Thyroid gland (tissue), 4 donors: ENCODE measurements at regions not wholly inside any gene's neighbourhood (a gene's known extent, or its start where the extent isn't known, plus 50 kb on each side); places are given as distances from the start of the nearest gene placed in this dataset.

Experiments used
- CTCF ChIP-seq, 6 experiments: fragments of 200-600 bp in 3 of 6; fragments of 450-650 bp in 3 of 6; sonication (generic) in 3 of 6; IDR thresholded peaks; one replicate each; pipeline ENCODE4 v1.5.1; 2016 to 2019; ENCODE audit warnings: antibody characterized with exemption in 6 of 6, mild to moderate bottlenecking in 2 of 6, inconsistent platforms in 1 of 6, moderate library complexity in 1 of 6
- POLR2A ChIP-seq, 2 donors: fragments of 450-650 bp; IDR thresholded peaks; one replicate each; pipeline ENCODE4 v1.6.1; 2017; ENCODE audit warnings: antibody characterized with exemption in 2 of 2, mild to moderate bottlenecking in 2 of 2, moderate library complexity in 1 of 2

DNA sequence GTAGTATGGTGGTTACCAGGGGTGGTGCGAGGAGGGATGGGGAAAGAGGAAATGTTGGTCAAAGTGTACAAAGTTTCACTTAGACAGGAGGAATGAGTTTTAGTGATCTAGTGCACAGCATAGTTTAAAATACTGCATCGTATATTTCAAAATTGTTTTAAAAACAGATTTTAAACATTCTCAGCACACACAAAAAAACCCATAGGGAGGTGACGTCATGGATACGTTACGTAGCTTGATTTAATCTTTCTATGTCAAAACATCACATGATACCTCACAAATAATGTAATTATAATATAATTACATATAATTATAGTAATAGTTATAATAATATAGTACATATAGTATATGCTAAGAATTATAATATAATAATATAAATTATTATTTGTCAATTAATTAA, 614.2 kb downstream of the TMEM114 start:
- TF ChIP-seq POLR2A (IDR thresholded peaks at IDR 0.05): no peak
- TF ChIP-seq CTCF (IDR thresholded peaks at IDR 0.05): no peak
